HUES48 (cell line): ENCODE measurements at regions not wholly inside any gene's neighbourhood (a gene's known extent, or its start where the extent isn't known, plus 50 kb on each side); places are given as distances from the start of the nearest gene placed in this dataset.

Source experiments
- H3K27ac ChIP-seq: one replicate; pipeline ENCODE4 v1.7.0; 2013; ENCODE audit warnings: low read depth, low read length, inconsistent platforms
- H3K27me3 ChIP-seq: 2 replicates; pipeline ENCODE4 v1.6.1; 2013; ENCODE audit warnings: mild to moderate bottlenecking, low read length; ENCODE audit not compliant: control insufficient read depth, insufficient read depth
- H3K36me3 ChIP-seq: 2 replicates; pipeline ENCODE4 v1.6.1; 2013; ENCODE audit warnings: low read length; ENCODE audit not compliant: control insufficient read depth, insufficient read depth
- H3K4me1 ChIP-seq: 2 replicates; pipeline ENCODE4 v1.6.1; 2013; ENCODE audit warnings: mild to moderate bottlenecking, low read length; ENCODE audit not compliant: control insufficient read depth, insufficient read depth
- H3K4me3 ChIP-seq: 2 replicates; pipeline ENCODE4 v1.5.1; 2013; ENCODE audit warnings: mild to moderate bottlenecking, low read depth, low read length
- H3K9ac ChIP-seq: 2 replicates; pipeline ENCODE4 v1.6.1; 2013; ENCODE audit warnings: mild to moderate bottlenecking, low read depth, low read length, moderate library complexity
- H3K9me3 ChIP-seq: 2 replicates; pipeline ENCODE4 v1.6.1; 2013; ENCODE audit warnings: low read length; ENCODE audit not compliant: control insufficient read depth, insufficient read depth

- H3K4me1 ChIP-seq: no peaks in the 10 kb centered on the region
- no peak overlapping the region for H3K4me3 ChIP-seq
- H3K27me3 ChIP-seq: no peaks in the 10 kb centered on the region
- no peaks in the 10 kb centered on the region for H3K36me3 ChIP-seq
- no peak overlapping the region for H3K27ac ChIP-seq
- no peak overlapping the region for H3K9ac ChIP-seq
- no peaks in the 10 kb centered on the region for H3K9me3 ChIP-seq
Observed at GRCh38 chr2:196266351-196266750, 95.0 kb upstream of the STK17B start.

- no peaks in the 10 kb centered on the region for H3K27me3 ChIP-seq
- H3K36me3 ChIP-seq: no peaks in the 10 kb centered on the region
- H3K9ac ChIP-seq: no peak overlapping the region
- H3K9me3 ChIP-seq: no peaks in the 10 kb centered on the region
- H3K4me3 ChIP-seq: no peak overlapping the region
- H3K27ac ChIP-seq: no peak overlapping the region
- H3K4me1 ChIP-seq: no peaks in the 10 kb centered on the region
Observed at GRCh38 chr2:196266855-196267254, 95.5 kb upstream of the STK17B start.

- Histone ChIP-seq H3K4me3 (no peak overlapping the region), H3K4me1 (no peaks in the 10 kb centered on the region), H3K27me3 (no peaks in the 10 kb centered on the region), H3K36me3 (no peaks in the 10 kb centered on the region), H3K27ac (no peak overlapping the region), H3K9me3 (no peaks in the 10 kb centered on the region), H3K9ac (no peak overlapping the region)
Observed at GRCh38 chr2:196268025-196268424, 96.6 kb upstream of the STK17B start.

- H3K36me3 ChIP-seq: no peaks in the 10 kb centered on the region
- no peak overlapping the region for H3K4me3 ChIP-seq
- H3K4me1 ChIP-seq: no peaks in the 10 kb centered on the region
- H3K9me3 ChIP-seq: no peaks in the 10 kb centered on the region
- H3K27ac ChIP-seq: no peak overlapping the region
- no peaks in the 10 kb centered on the region for H3K27me3 ChIP-seq
- H3K9ac ChIP-seq: no peak overlapping the region
Observed at GRCh38 chr2:196268538-196269338, 97.4 kb upstream of the STK17B start.

GRCh38 chr2:196271795-196272194, 100.4 kb upstream of the STK17B start:
- no peaks in the 10 kb centered on the region for H3K4me1 ChIP-seq
- H3K9me3 ChIP-seq: no peaks in the 10 kb centered on the region
- no peak overlapping the region for H3K9ac ChIP-seq

GRCh38 chr2:196274387-196274809, 103.0 kb upstream of the STK17B start:
- no peak overlapping the region for H3K4me3 ChIP-seq
- no peaks in the 10 kb centered on the region for H3K27me3 ChIP-seq
- no peak overlapping the region for H3K9ac ChIP-seq
- no peaks in the 10 kb centered on the region for H3K36me3 ChIP-seq
- H3K9me3 ChIP-seq: no peaks in the 10 kb centered on the region
- H3K27ac ChIP-seq: no peak overlapping the region
- H3K4me1 ChIP-seq: no peaks in the 10 kb centered on the region

More at GRCh38 chr2:196271795-196272194, 100.4 kb upstream of the STK17B start:
- no peaks in the 10 kb centered on the region for H3K27me3 ChIP-seq
- H3K36me3 ChIP-seq: no peaks in the 10 kb centered on the region
- H3K27ac ChIP-seq: no peak overlapping the region
- no peak overlapping the region for H3K4me3 ChIP-seq

GRCh38 chr2:196275646-196276352, 104.4 kb upstream of the STK17B start:
- Histone ChIP-seq H3K9me3 (no peaks in the 10 kb centered on the region), H3K9ac (no peak overlapping the region), H3K27ac (no peak overlapping the region), H3K4me3 (no peak overlapping the region), H3K36me3 (no peaks in the 10 kb centered on the region), H3K27me3 (no peaks in the 10 kb centered on the region), H3K4me1 (no peaks in the 10 kb centered on the region)

- Histone ChIP-seq H3K9me3 (no peaks in the 10 kb centered on the region), H3K4me3 (no peak overlapping the region), H3K36me3 (no peaks in the 10 kb centered on the region), H3K27ac (no peak overlapping the region), H3K27me3 (no peaks in the 10 kb centered on the region), H3K9ac (no peak overlapping the region), H3K4me1 (no peaks in the 10 kb centered on the region)
Observed at GRCh38 chr2:196276421-196276820, 105.0 kb upstream of the STK17B start.

- no peak overlapping the region for H3K9ac ChIP-seq
Observed at GRCh38 chr2:196277002-196277401, 105.6 kb upstream of the STK17B start.

GRCh38 chr2:196278491-196278911, 107.1 kb upstream of the STK17B start:
- Histone ChIP-seq H3K4me1 (no peaks in the 10 kb centered on the region), H3K9ac (no peak overlapping the region), H3K9me3 (no peaks in the 10 kb centered on the region), H3K36me3 (no peaks in the 10 kb centered on the region), H3K27me3 (no peaks in the 10 kb centered on the region), H3K4me3 (no peak overlapping the region), H3K27ac (no peak overlapping the region)

More at GRCh38 chr2:196277002-196277401, 105.6 kb upstream of the STK17B start:
- H3K4me3 ChIP-seq: no peak overlapping the region
- H3K27me3 ChIP-seq: no peaks in the 10 kb centered on the region
- no peaks in the 10 kb centered on the region for H3K36me3 ChIP-seq
- no peaks in the 10 kb centered on the region for H3K9me3 ChIP-seq
- no peaks in the 10 kb centered on the region for H3K4me1 ChIP-seq
- no peak overlapping the region for H3K27ac ChIP-seq

GRCh38 chr2:196279541-196279940, 108.2 kb upstream of the STK17B start:
- H3K4me3 ChIP-seq: no peak overlapping the region
- no peaks in the 10 kb centered on the region for H3K27me3 ChIP-seq
- H3K9me3 ChIP-seq: no peaks in the 10 kb centered on the region
- H3K4me1 ChIP-seq: no peaks in the 10 kb centered on the region
- H3K36me3 ChIP-seq: no peaks in the 10 kb centered on the region
- H3K9ac ChIP-seq: no peak overlapping the region
- H3K27ac ChIP-seq: no peak overlapping the region
